ENCODE measurements at regions not wholly inside any gene's neighbourhood (a gene's known extent, or its start where the extent isn't known, plus 50 kb on each side); places are given as distances from the start of the nearest gene placed in this dataset.

- TF ChIP-seq EZH2 (IDR thresholded peaks at IDR 0.05; ENCODE audit: insufficient read depth, low read length) (no peak), CTCF (IDR thresholded peaks at IDR 0.05; ENCODE audit: insufficient read depth, low read depth, low read length) (no peak)
Measured at GRCh38 chr3:39664931-39665330, 144.5 kb upstream of the MYRIP start.

Data from astrocyte (in vitro differentiated cells and primary cell).